OCI-LY3 (cell line): ENCODE measurements at regions not wholly inside any gene's neighbourhood (a gene's known extent, or its start where the extent isn't known, plus 50 kb on each side); places are given as distances from the start of the nearest gene placed in this dataset.

Experiments used
- H2AFZ ChIP-seq: fragments of 200-600, 300-600 bp; shearing (Covaris generic); 2 replicates; pipeline ENCODE4 v1.6.0; 2014; ENCODE audit warnings: antibody characterized with exemption, low read depth, low read length
- H3K27ac ChIP-seq: fragments of 200-600, 300-600 bp; sonication (generic); 2 replicates; pipeline ENCODE4 v1.5.1; 2014; ENCODE audit warnings: mild to moderate bottlenecking, low read length, moderate library complexity, mixed read lengths
- H3K27me3 ChIP-seq: fragments of 200-600, 300-600 bp; sonication (generic); 2 replicates; pipeline ENCODE4 v1.6.1; 2014; ENCODE audit warnings: low read depth, low read length, mixed read lengths
- H3K36me3 ChIP-seq: fragments of 200-600, 300-600 bp; sonication (generic); replicated peaks from 2 replicates; pipeline ENCODE3; 2014; ENCODE audit warnings: low read depth, low read length, mixed read lengths
- H3K4me1 ChIP-seq: fragments of 300-600, 200-600 bp; sonication (generic); 2 replicates; pipeline ENCODE4 v1.6.1; 2014; ENCODE audit warnings: low read length, mixed read lengths
- H3K4me2 ChIP-seq: fragments of 200-600, 300-600 bp; sonication (generic); 2 replicates; pipeline ENCODE4 v1.6.1; 2014; ENCODE audit warnings: low read length, mixed read lengths
- H3K4me3 ChIP-seq: fragments of 300-600, 200-600 bp; sonication (generic); 2 replicates; pipeline ENCODE4 v1.5.1; 2014; ENCODE audit warnings: antibody characterized with exemption, mild to moderate bottlenecking, low read length, moderate library complexity
- H3K79me2 ChIP-seq: fragments of 300-600, 200-600 bp; shearing (Covaris generic); 2 replicates; pipeline ENCODE4 v1.6.1; 2014; ENCODE audit warnings: mild to moderate bottlenecking, low read length, mixed read lengths
- H3K9ac ChIP-seq: fragments of 300-600, 200-600 bp; shearing (Covaris generic); 2 replicates; pipeline ENCODE4 v1.6.0; 2014; ENCODE audit warnings: mild to moderate bottlenecking, low read length, moderate library complexity
- H3K9me3 ChIP-seq: fragments of 200-600, 300-600 bp; shearing (Covaris generic); 2 replicates; pipeline ENCODE4 v1.6.1; 2014; ENCODE audit warnings: low read length, mixed read lengths; ENCODE audit not compliant: insufficient read depth
- H4K20me1 ChIP-seq: fragments of 200-600, 300-600 bp; sonication (generic); 2 replicates; pipeline ENCODE4 v1.6.1; 2016; ENCODE audit warnings: low read length, mixed read lengths; ENCODE audit not compliant: insufficient read depth
- EZH2phosphoT487 ChIP-seq: fragments of 200-600 bp; shearing (Covaris generic); IDR thresholded peaks from 2 replicates; pipeline ENCODE4 v1.6.1; 2018; ENCODE audit warnings: antibody characterized with exemption, mixed run types, low read depth
- TF ChIP-seq, protein P1 (sequence below): fragments of 200-600, 300-600 bp; sonication (generic); IDR thresholded peaks from 2 replicates; pipeline ENCODE4 v1.5.1; 2014; ENCODE audit warnings: antibody characterized with exemption, low read length, low read depth

DNA sequence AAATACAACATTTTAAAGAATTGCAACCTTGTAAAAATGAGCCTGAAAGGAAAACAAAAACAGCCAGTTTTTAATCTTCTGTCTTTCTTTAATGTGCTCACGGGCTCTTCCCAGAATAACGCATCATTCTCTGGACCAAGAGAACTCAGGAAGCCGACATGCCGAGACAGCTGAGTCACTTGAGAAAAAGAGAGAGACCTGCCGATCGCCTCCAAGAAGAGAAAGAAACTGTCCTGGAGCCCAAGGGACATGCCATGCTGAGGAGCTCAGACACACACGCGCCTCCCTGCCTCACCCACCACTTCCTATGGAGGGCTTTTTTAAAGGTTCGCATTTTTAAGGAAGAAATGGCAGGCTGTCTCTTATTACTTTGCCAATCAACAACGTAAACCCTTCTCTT lies 176.4 kb downstream of the ZNF281 start:
- TF ChIP-seq EZH2phosphoT487: no peak
- TF ChIP-seq, protein P1, sequence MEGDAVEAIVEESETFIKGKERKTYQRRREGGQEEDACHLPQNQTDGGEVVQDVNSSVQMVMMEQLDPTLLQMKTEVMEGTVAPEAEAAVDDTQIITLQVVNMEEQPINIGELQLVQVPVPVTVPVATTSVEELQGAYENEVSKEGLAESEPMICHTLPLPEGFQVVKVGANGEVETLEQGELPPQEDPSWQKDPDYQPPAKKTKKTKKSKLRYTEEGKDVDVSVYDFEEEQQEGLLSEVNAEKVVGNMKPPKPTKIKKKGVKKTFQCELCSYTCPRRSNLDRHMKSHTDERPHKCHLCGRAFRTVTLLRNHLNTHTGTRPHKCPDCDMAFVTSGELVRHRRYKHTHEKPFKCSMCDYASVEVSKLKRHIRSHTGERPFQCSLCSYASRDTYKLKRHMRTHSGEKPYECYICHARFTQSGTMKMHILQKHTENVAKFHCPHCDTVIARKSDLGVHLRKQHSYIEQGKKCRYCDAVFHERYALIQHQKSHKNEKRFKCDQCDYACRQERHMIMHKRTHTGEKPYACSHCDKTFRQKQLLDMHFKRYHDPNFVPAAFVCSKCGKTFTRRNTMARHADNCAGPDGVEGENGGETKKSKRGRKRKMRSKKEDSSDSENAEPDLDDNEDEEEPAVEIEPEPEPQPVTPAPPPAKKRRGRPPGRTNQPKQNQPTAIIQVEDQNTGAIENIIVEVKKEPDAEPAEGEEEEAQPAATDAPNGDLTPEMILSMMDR: no peak
- Histone ChIP-seq H3K79me2 (no peaks in the 10 kb centered on the region), H3K4me1 (peaks cover 7% of the 10 kb centered on the region), H2AFZ (no peak overlapping the region), H3K9me3 (no peaks in the 10 kb centered on the region), H3K9ac (no peak overlapping the region), H3K27ac (no peak overlapping the region), H4K20me1 (no peaks in the 10 kb centered on the region), H3K27me3 (peaks cover 7% of the 10 kb centered on the region; the same call in 1 of the 2 replicates), H3K4me2 (no peak overlapping the region), H3K4me3 (no peak overlapping the region), H3K36me3 (no peaks in the 10 kb centered on the region)

DNA sequence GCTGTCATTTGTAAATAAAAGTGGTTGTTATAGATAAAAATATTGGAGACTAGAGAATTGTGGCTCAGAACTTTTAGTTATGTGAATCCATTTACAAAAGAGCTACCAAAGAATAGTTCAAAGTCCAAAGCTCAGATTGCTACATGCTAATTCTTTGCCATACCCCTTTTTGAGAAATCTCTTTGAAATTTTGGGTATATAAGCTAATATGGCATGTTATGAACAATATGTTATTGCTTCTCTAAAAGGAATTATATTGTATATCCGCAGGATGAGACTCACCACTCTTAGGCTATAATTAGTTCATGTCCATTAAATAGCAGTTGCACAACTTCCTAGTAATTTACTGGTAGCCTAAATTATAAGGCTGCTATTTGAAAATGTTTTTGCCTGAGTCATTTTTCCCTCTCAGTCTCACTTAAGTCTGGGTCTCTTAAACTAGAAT lies 178.0 kb downstream of the ZNF281 start:
- H3K9ac ChIP-seq: no peak overlapping the region
- H3K79me2 ChIP-seq: no peaks in the 10 kb centered on the region
- TF ChIP-seq, protein P1: no peak
- TF ChIP-seq EZH2phosphoT487: no peak
- H3K27me3 ChIP-seq: peaks cover 10% of the 10 kb centered on the region; the same call in 1 of the 2 replicates
- H3K4me3 ChIP-seq: no peak overlapping the region
- no peaks in the 10 kb centered on the region for H3K9me3 ChIP-seq
- no peak overlapping the region for H2AFZ ChIP-seq
- H3K4me2 ChIP-seq: no peak overlapping the region
- H3K27ac ChIP-seq: no peak overlapping the region
- no peaks in the 10 kb centered on the region for H4K20me1 ChIP-seq
- H3K36me3 ChIP-seq: no peaks in the 10 kb centered on the region
- peaks cover 4% of the 10 kb centered on the region for H3K4me1 ChIP-seq

DNA sequence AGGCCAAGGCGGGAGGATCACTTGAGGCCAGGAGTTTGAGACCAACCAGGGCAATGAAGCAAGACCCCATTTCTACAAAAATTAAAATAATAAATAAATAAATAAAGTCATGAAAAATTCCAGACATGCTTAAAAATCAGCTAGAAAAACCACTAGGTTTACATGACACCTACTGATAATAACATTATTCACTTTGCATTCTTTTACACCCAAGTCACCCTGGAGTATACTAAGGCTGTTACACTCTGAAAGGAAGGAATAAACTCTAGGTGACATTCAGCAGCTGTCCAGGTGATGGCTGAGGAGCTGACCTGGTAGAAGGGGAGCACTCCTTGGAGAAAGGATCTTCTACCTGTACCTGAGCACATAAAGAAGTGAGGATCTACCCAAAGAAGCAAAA lies 179.2 kb downstream of the ZNF281 start:
- no peaks in the 10 kb centered on the region for H3K79me2 ChIP-seq

DNA sequence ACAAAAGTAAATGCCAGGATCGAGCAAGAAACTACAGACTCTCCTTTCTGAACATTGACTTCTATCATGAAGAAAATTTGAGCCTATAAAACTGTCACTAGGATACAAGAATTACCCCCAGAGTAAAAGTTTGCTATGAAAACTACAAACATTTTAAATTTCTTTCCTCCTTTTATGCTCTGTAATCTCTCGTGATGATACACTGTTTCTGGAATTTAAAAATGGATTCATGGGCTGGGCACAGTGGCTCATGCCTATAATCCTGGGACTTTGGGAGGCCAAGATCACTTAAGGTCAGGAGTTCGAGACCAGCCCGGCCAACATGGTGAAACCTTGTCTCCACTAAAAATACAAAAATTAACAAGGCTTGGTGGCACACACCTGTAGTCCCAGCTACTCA lies 181.3 kb downstream of the ZNF281 start:
- no peak overlapping the region for H3K4me3 ChIP-seq
- no peak overlapping the region for H3K9ac ChIP-seq
- peaks cover 11% of the 10 kb centered on the region for H3K4me1 ChIP-seq
- no peaks in the 10 kb centered on the region for H3K36me3 ChIP-seq
- H3K27ac ChIP-seq: no peak overlapping the region
- no peaks in the 10 kb centered on the region for H3K79me2 ChIP-seq
- peaks cover 11% of the 10 kb centered on the region; the same call in 1 of the 2 replicates for H3K27me3 ChIP-seq
- H3K9me3 ChIP-seq: no peaks in the 10 kb centered on the region
- TF ChIP-seq, protein P1: no peak
- TF ChIP-seq EZH2phosphoT487: no peak
- H4K20me1 ChIP-seq: no peaks in the 10 kb centered on the region
- no peak overlapping the region for H2AFZ ChIP-seq
- no peak overlapping the region for H3K4me2 ChIP-seq

More for the DNA sequence above, 179.2 kb downstream of the ZNF281 start:
- H3K4me3 ChIP-seq: no peak overlapping the region
- H3K36me3 ChIP-seq: no peaks in the 10 kb centered on the region
- H3K9me3 ChIP-seq: no peaks in the 10 kb centered on the region
- no peaks in the 10 kb centered on the region for H4K20me1 ChIP-seq
- H3K4me1 ChIP-seq: peaks cover 11% of the 10 kb centered on the region
- no peak overlapping the region for H3K9ac ChIP-seq
- no peak overlapping the region for H3K4me2 ChIP-seq
- peaks cover 11% of the 10 kb centered on the region; the same call in 1 of the 2 replicates for H3K27me3 ChIP-seq
- TF ChIP-seq, protein P1: no peak
- no peak for TF ChIP-seq EZH2phosphoT487
- no peak overlapping the region for H3K27ac ChIP-seq
- no peak overlapping the region for H2AFZ ChIP-seq
